ENCODE measurements at regions not wholly inside any gene's neighbourhood (a gene's known extent, or its start where the extent isn't known, plus 50 kb on each side); places are given as distances from the start of the nearest gene placed in this dataset.

DNA sequence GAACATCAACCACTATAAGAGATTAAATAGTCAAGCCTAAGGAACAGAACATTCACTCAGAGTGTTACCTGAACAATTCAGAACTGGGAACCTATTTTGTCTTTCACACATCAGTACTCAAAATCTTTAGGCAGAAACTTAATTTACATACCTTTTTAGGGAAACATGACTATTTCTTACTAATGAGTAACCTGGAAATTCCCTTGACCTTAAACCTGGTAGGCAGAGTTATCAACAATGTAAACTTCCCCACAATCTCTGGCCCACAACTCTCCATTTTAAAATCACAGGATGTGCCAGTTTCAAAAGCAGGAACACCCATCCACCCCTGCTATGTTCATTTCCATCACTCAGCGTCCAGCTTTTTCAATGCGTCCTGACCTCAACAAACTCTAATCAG lies 132.9 kb upstream of the ANKFN1 start:
- TF ChIP-seq POLR2A (IDR thresholded peaks at IDR 0.05; ENCODE audit: low read length) (no peak), GATA1 (IDR thresholded peaks at IDR 0.05; ENCODE audit: low read depth, low read length) (no peak)

All from erythroblast (primary cell).